Adrenal gland (tissue), 5 donors: ENCODE measurements at regions not wholly inside any gene's neighbourhood (a gene's known extent, or its start where the extent isn't known, plus 50 kb on each side); places are given as distances from the start of the nearest gene placed in this dataset.

ENCODE experiments used
- CTCF ChIP-seq, 6 experiments: fragments of 450-650 bp in 4 of 6; fragments of 200-600 bp in 2 of 6; sonication (generic) in 1 of 6; IDR thresholded peaks; 1 replicate in 5 of 6; 2 replicates in 1 of 6; pipeline versions ENCODE4 v1.5.1 to v1.8.0; 2016 to 2021; ENCODE audit warnings: antibody characterized with exemption in 6 of 6, mild to moderate bottlenecking in 2 of 6, moderate library complexity in 1 of 6
- POLR2A ChIP-seq, 2 donors: fragments of 450-650 bp; IDR thresholded peaks; one replicate each; pipeline ENCODE4 v1.6.1; 2017; ENCODE audit warnings: antibody characterized with exemption in 2 of 2, mild to moderate bottlenecking in 2 of 2, moderate library complexity in 1 of 2
- donor health status: DM: no; HTN: no; CAD: no.

DNA sequence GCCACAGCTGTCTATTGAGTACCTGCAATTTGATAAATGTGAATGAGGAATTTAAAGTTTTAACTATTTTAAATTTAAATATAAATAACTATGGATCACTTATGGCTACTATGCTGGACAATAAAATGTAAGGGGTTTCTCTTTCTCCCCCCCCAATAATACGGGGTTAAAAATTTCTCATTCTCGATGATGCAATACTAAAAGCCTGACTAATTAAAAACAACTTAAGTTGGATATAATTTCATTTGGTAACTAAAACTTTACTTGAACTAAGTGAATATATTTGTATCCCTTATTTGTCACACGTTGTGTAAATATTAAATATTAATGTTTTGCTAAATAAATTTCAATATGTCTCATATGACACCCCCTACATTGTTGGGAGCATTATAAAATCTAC, 297.3 kb downstream of the GRB14 start:
- TF ChIP-seq CTCF (IDR thresholded peaks at IDR 0.05) = no peak
- TF ChIP-seq POLR2A (IDR thresholded peaks at IDR 0.05) = no peak
